MM.1S (cell line): ENCODE measurements at regions not wholly inside any gene's neighbourhood (a gene's known extent, or its start where the extent isn't known, plus 50 kb on each side); places are given as distances from the start of the nearest gene placed in this dataset.

ENCODE experiments used
- CTCF ChIP-seq: fragments of 300-600 bp; sonication (generic); IDR thresholded peaks from 2 replicates; pipeline ENCODE4 v1.5.1; 2016; ENCODE audit warnings: antibody characterized with exemption, low read length, mixed read lengths
- EZH2 ChIP-seq: fragments of 300-600 bp; sonication (generic); optimal IDR thresholded peaks from 2 replicates; pipeline ENCODE3; 2017; ENCODE audit warnings: low read depth, mild to moderate bottlenecking, antibody characterized with exemption, low read length, mixed read lengths
- EZH2phosphoT487 ChIP-seq: fragments of 300-600 bp; sonication (generic); IDR thresholded peaks from 2 replicates; pipeline ENCODE4 v1.6.1; 2018; ENCODE audit warnings: antibody characterized with exemption, low read length

DNA sequence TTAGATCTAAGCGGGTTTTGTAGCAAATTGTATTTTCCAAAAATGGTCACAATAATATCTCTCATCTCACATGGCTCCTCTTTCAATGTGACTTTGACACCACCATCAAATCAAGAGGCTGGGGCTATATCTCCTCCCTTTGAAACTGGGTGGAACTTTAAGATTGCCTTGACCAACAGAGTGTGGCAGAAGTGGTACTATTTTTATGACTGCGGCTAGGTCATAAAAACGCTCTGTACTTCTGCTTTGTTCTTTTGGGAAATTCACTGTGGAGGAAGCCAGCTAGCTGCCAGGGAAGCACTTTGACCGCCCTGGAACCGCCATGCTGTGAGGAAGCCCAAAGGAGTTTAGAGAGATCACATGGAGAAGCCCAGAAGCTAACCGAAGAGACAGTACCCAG is 50.7 kb upstream of the ACOT11 start:
- no peak for TF ChIP-seq CTCF
- no peak for TF ChIP-seq EZH2
- no peak for TF ChIP-seq EZH2phosphoT487
